ENCODE measurements at regions not wholly inside any gene's neighbourhood (a gene's known extent, or its start where the extent isn't known, plus 50 kb on each side); places are given as distances from the start of the nearest gene placed in this dataset.

DNA sequence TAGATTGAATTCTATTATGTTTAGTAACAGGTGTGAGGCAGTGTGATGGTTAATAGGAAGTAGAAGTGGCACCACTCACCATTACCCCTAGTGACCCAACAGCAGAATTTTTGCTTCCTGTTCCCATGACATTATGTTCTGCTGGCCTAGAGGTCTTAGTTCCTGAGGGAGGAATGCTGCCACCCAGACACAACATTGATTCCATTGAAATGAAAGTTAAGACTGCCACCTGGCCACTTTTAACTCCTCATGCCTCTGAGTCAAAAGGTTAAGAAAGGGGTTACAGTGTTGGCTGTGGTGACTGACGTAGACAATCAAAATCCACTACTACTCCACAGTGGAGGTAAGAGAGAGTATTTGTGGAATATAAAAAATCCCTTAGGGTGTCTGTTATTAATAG lies 218.9 kb upstream of the NMUR2 start:
- DNase-seq (ENCODE audit: extremely low spot score, unreplicated experiment) = no peak
- Mint-ChIP-seq H3K36me3 (ENCODE audit: unreplicated experiment) (no peaks in the 10 kb centered on the region), H3K27ac (ENCODE audit: unreplicated experiment) (no peak overlapping the region), H3K27me3 (ENCODE audit: unreplicated experiment) (no peaks in the 10 kb centered on the region), H3K9me3 (ENCODE audit: unreplicated experiment) (no peaks in the 10 kb centered on the region), H3K4me1 (ENCODE audit: unreplicated experiment) (no peaks in the 10 kb centered on the region), H3K4me3 (ENCODE audit: unreplicated experiment) (no peak overlapping the region)
- TF ChIP-seq, protein P1, sequence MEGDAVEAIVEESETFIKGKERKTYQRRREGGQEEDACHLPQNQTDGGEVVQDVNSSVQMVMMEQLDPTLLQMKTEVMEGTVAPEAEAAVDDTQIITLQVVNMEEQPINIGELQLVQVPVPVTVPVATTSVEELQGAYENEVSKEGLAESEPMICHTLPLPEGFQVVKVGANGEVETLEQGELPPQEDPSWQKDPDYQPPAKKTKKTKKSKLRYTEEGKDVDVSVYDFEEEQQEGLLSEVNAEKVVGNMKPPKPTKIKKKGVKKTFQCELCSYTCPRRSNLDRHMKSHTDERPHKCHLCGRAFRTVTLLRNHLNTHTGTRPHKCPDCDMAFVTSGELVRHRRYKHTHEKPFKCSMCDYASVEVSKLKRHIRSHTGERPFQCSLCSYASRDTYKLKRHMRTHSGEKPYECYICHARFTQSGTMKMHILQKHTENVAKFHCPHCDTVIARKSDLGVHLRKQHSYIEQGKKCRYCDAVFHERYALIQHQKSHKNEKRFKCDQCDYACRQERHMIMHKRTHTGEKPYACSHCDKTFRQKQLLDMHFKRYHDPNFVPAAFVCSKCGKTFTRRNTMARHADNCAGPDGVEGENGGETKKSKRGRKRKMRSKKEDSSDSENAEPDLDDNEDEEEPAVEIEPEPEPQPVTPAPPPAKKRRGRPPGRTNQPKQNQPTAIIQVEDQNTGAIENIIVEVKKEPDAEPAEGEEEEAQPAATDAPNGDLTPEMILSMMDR (IDR thresholded peaks at IDR 0.05) = no peak

DNA sequence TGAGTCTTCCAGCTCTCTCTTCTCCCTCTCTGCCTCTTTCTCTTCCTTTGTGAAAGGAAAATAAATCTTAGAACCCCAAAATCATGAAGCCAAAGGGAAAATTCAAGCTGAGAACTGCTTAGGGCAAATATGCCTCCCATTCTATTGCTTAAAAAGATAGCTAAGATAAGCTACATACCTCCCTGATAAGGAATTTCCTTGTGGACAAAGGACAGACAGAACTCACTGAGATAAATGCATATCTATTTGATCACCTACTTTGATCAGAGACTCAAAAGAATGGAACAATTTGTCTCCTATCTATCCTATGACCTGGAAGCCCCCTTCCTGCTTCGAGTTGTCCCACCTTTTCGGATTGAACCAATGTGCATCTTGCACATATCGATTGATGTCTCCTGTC lies 220.6 kb upstream of the NMUR2 start:
- Mint-ChIP-seq H3K36me3 (ENCODE audit: unreplicated experiment) (no peaks in the 10 kb centered on the region), H3K27ac (ENCODE audit: unreplicated experiment) (no peak overlapping the region), H3K9me3 (ENCODE audit: unreplicated experiment) (no peaks in the 10 kb centered on the region), H3K27me3 (ENCODE audit: unreplicated experiment) (no peaks in the 10 kb centered on the region), H3K4me3 (ENCODE audit: unreplicated experiment) (no peak overlapping the region), H3K4me1 (ENCODE audit: unreplicated experiment) (no peaks in the 10 kb centered on the region)
- TF ChIP-seq, protein P1 (IDR thresholded peaks at IDR 0.05) = no peak
- DNase-seq (ENCODE audit: extremely low spot score, unreplicated experiment) = no peak

DNA sequence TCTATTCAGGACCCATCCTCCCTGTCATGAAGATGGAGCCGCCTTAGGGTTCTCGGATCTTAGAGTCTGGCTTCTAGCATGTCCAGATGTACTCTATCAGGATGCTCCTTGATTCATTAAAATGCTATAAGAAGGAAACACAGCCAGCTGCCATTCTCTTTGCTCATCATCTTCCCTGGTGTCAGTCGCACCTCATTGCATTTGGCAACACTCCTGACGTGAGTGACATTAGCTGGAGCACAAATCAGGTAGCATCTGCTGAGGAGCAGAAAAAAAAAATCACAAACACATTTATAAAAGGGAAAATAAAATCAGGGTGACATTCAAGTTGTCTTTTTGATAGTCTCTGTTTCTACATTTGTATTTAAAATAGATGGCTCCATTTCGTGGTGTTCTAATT lies 226.1 kb upstream of the NMUR2 start:
- no peak for DNase-seq (ENCODE audit: extremely low spot score, unreplicated experiment)
- no peak overlapping the region for H3K4me3 Mint-ChIP-seq (ENCODE audit: unreplicated experiment)
- TF ChIP-seq, protein P1 (IDR thresholded peaks at IDR 0.05) = no peak
- H3K9me3 Mint-ChIP-seq (ENCODE audit: unreplicated experiment) = no peaks in the 10 kb centered on the region
- H3K27me3 Mint-ChIP-seq (ENCODE audit: unreplicated experiment) = no peaks in the 10 kb centered on the region
- H3K4me1 Mint-ChIP-seq (ENCODE audit: unreplicated experiment) = no peaks in the 10 kb centered on the region
- H3K27ac Mint-ChIP-seq (ENCODE audit: unreplicated experiment) = no peak overlapping the region
- H3K36me3 Mint-ChIP-seq (ENCODE audit: unreplicated experiment) = no peaks in the 10 kb centered on the region

DNA sequence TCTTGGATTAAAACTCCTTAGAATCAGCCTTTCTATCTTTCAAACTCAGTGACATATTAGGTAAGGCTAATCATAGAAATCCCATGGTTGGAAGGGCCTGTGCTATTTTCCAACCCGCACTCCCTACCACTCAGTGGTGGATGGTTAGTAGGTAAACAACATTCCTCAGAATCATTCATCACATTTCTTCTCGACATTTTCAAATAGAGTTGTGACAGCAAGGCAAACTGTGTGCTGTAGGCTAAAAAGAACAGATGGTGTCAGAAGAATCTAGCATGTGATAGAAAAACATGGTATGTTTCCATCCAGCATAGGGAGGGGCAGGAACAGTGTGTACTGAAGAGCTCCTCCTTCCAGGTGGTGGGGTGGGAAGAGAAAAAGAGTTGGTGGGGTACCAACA lies 227.3 kb upstream of the NMUR2 start:
- Mint-ChIP-seq H3K27ac (ENCODE audit: unreplicated experiment) (no peak overlapping the region), H3K36me3 (ENCODE audit: unreplicated experiment) (no peaks in the 10 kb centered on the region), H3K4me3 (ENCODE audit: unreplicated experiment) (no peak overlapping the region), H3K9me3 (ENCODE audit: unreplicated experiment) (no peaks in the 10 kb centered on the region), H3K4me1 (ENCODE audit: unreplicated experiment) (no peaks in the 10 kb centered on the region), H3K27me3 (ENCODE audit: unreplicated experiment) (no peaks in the 10 kb centered on the region)
- DNase-seq (ENCODE audit: extremely low spot score, unreplicated experiment) = no peak
- TF ChIP-seq, protein P1 (IDR thresholded peaks at IDR 0.05) = no peak

DNA sequence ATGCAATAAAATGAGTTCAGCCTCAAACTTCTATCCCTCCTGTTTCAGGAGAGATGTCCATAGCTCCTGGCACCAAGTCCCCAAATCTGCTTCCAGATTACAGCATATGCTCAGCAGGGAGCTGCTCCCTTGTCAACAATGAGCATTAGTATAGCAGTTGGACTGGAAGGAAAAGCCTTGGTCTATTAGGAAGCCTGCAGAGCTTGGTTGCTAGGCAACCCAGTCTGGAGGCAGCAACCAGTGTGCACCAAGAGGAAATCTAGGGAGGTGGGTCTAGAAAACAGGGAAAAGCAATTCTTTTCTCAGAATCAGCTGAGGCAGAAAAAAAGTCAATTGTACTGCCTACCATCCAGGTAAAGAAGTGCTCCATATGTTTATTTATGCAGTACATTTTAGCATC lies 229.5 kb upstream of the NMUR2 start:
- Mint-ChIP-seq H3K4me3 (ENCODE audit: unreplicated experiment) (no peak overlapping the region), H3K27me3 (ENCODE audit: unreplicated experiment) (no peaks in the 10 kb centered on the region), H3K27ac (ENCODE audit: unreplicated experiment) (no peak overlapping the region), H3K36me3 (ENCODE audit: unreplicated experiment) (no peaks in the 10 kb centered on the region), H3K4me1 (ENCODE audit: unreplicated experiment) (no peaks in the 10 kb centered on the region), H3K9me3 (ENCODE audit: unreplicated experiment) (no peaks in the 10 kb centered on the region)
- no peak for DNase-seq (ENCODE audit: extremely low spot score, unreplicated experiment)
- TF ChIP-seq, protein P1 (IDR thresholded peaks at IDR 0.05) = no peak

All from osteocyte (in vitro differentiated cells).